CD4-positive, CD25-positive, alpha-beta regulatory T cell (primary cell): ENCODE measurements at regions not wholly inside any gene's neighbourhood (a gene's known extent, or its start where the extent isn't known, plus 50 kb on each side); places are given as distances from the start of the nearest gene placed in this dataset.

ENCODE experiments used
- ATAC-seq, 2 donors: fragments of 150-1000 bp; cut with Tn5 transposase; one replicate each; pipeline ENCODE4 v1.10.0; 2021; ENCODE audit warnings: low read depth in 2 of 2, moderate number of reproducible peaks in 2 of 2, moderate library complexity in 1 of 2
- DNase-seq, 3 donors: peaks; one replicate each; pipeline versions ENCODE4 v3.0.0 to v3.0.0-alpha.2; 2012 to 2022; ENCODE audit warnings: mixed read lengths in 1 of 3
- H3K27ac ChIP-seq: one replicate; pipeline ENCODE4 v1.7.0; 2013; ENCODE audit warnings: mild to moderate bottlenecking, low read length; ENCODE audit not compliant: insufficient read depth, poor library complexity, severe bottlenecking
- H3K27me3 ChIP-seq: one replicate; pipeline ENCODE4 v1.7.0; 2013; ENCODE audit warnings: low read length; ENCODE audit not compliant: control insufficient read depth, insufficient read depth
- H3K36me3 ChIP-seq: one replicate; pipeline ENCODE4 v1.7.0; 2013; ENCODE audit warnings: mild to moderate bottlenecking, low read length, moderate library complexity; ENCODE audit not compliant: control insufficient read depth, insufficient read depth
- H3K4me1 ChIP-seq: 2 replicates; pipeline ENCODE4 v1.7.0; 2013; ENCODE audit warnings: mild to moderate bottlenecking, low read length; ENCODE audit not compliant: insufficient read depth, control insufficient read depth, poor library complexity, severe bottlenecking
- H3K4me3 ChIP-seq: one replicate; pipeline ENCODE4 v1.7.0; 2013; ENCODE audit warnings: low read depth, mild to moderate bottlenecking, low read length, moderate library complexity
- H3K9me3 ChIP-seq, 2 experiments: 1 replicate in 1 of 2; 2 replicates in 1 of 2; pipeline ENCODE4 v1.7.0; 2013; ENCODE audit warnings: low read length in 2 of 2, mild to moderate bottlenecking in 1 of 2, moderate library complexity in 1 of 2; ENCODE audit not compliant: control insufficient read depth in 2 of 2
- H3K27ac Mint-ChIP-seq, 3 donors: one replicate each; pipeline ENCODE4 v1.8.0; 2020 to 2022; ENCODE audit warnings: mild to moderate bottlenecking in 3 of 3, mixed read lengths in 3 of 3, moderate library complexity in 2 of 3
- H3K27me3 Mint-ChIP-seq: one replicate; pipeline ENCODE4 v1.8.0; 2022; ENCODE audit warnings: mild to moderate bottlenecking, mixed read lengths
- H3K36me3 Mint-ChIP-seq: one replicate; pipeline ENCODE4 v1.8.0; 2020; ENCODE audit warnings: mixed read lengths
- H3K4me1 Mint-ChIP-seq, 4 donors: one replicate each; pipeline ENCODE4 v1.8.0; 2020 to 2022; ENCODE audit warnings: mixed read lengths in 4 of 4, mild to moderate bottlenecking in 1 of 4
- H3K4me3 Mint-ChIP-seq, 4 donors: one replicate each; pipeline ENCODE4 v1.8.0; 2020 to 2022; ENCODE audit warnings: mild to moderate bottlenecking in 4 of 4, mixed read lengths in 4 of 4, moderate library complexity in 3 of 4
- H3K9me3 Mint-ChIP-seq, 7 donors: one replicate each; pipeline ENCODE4 v1.8.0; 2020 to 2022; ENCODE audit warnings: mixed read lengths in 7 of 7, mild to moderate bottlenecking in 3 of 7, moderate library complexity in 2 of 7

GRCh38 chr4:104795264-104795939 lies 300.7 kb upstream of the CXXC4 start:
- H3K27ac ChIP-seq, result no peak overlapping the region
- Mint-ChIP-seq H3K27ac (no peak overlapping the region), H3K4me1 (no peaks in the 10 kb centered on the region), H3K4me3 (no peak overlapping the region), H3K27me3 (no peaks in the 10 kb centered on the region), H3K36me3 (no peaks in the 10 kb centered on the region), H3K9me3 (peaks cover 0 to 14% (median 0%) of the 10 kb centered on the region in 7 donors)
- no peaks in the 10 kb centered on the region for H3K27me3 ChIP-seq
- no peaks in the 10 kb centered on the region for H3K36me3 ChIP-seq
- no peaks in the 10 kb centered on the region for H3K9me3 ChIP-seq
- DNase-seq, result no peak
- H3K4me3 ChIP-seq, result no peak overlapping the region
- ATAC-seq, result no peak
- H3K4me1 ChIP-seq, result no peaks in the 10 kb centered on the region

- no peak overlapping the region for H3K4me3 ChIP-seq
- no peak overlapping the region for H3K4me3 Mint-ChIP-seq
- H3K27me3 ChIP-seq, result no peaks in the 10 kb centered on the region
- no peaks in the 10 kb centered on the region for H3K36me3 ChIP-seq
- H3K9me3 Mint-ChIP-seq, result peaks cover 0 to 7% (median 2%) of the 10 kb centered on the region in 7 donors
- no peak overlapping the region for H3K27ac ChIP-seq
- no peaks in the 10 kb centered on the region for H3K36me3 Mint-ChIP-seq
- H3K4me1 ChIP-seq, result no peaks in the 10 kb centered on the region
- H3K9me3 ChIP-seq, result no peaks in the 10 kb centered on the region
- DNase-seq (no peak), ATAC-seq (no peak)
- no peaks in the 10 kb centered on the region for H3K27me3 Mint-ChIP-seq
- no peak overlapping the region for H3K27ac Mint-ChIP-seq
- no peaks in the 10 kb centered on the region for H3K4me1 Mint-ChIP-seq
These were observed 317.0 kb upstream of the CXXC4 start for GRCh38 chr4:104811727-104812126.

- Histone ChIP-seq H3K4me1 (no peaks in the 10 kb centered on the region), H3K9me3 (no peaks in the 10 kb centered on the region), H3K27me3 (no peaks in the 10 kb centered on the region), H3K36me3 (no peaks in the 10 kb centered on the region), H3K27ac (no peak overlapping the region), H3K4me3 (no peak overlapping the region)
- H3K27ac Mint-ChIP-seq, result no peak overlapping the region
- DNase-seq (no peak), ATAC-seq (no peak)
- H3K36me3 Mint-ChIP-seq, result no peaks in the 10 kb centered on the region
- H3K4me1 Mint-ChIP-seq, result no peaks in the 10 kb centered on the region
- H3K4me3 Mint-ChIP-seq, result no peak overlapping the region
- H3K9me3 Mint-ChIP-seq, result peaks cover 0 to 5% (median 0%) of the 10 kb centered on the region in 7 donors
- H3K27me3 Mint-ChIP-seq, result no peaks in the 10 kb centered on the region
These were observed 321.0 kb upstream of the CXXC4 start for GRCh38 chr4:104815665-104816064.

GRCh38 chr4:104818579-104818978 lies 323.9 kb upstream of the CXXC4 start:
- H3K27me3 ChIP-seq, result no peaks in the 10 kb centered on the region
- no peak for DNase-seq
- no peaks in the 10 kb centered on the region for H3K4me1 Mint-ChIP-seq
- no peak overlapping the region for H3K27ac ChIP-seq
- no peaks in the 10 kb centered on the region for H3K36me3 ChIP-seq
- H3K36me3 Mint-ChIP-seq, result no peaks in the 10 kb centered on the region
- no peak for ATAC-seq
- no peaks in the 10 kb centered on the region for H3K4me1 ChIP-seq
- H3K27me3 Mint-ChIP-seq, result peaks cover 4% of the 10 kb centered on the region
- no peak overlapping the region for H3K4me3 Mint-ChIP-seq
- peaks cover 0 to 5% (median 0%) of the 10 kb centered on the region in 7 donors for H3K9me3 Mint-ChIP-seq
- H3K27ac Mint-ChIP-seq, result no peak overlapping the region
- H3K9me3 ChIP-seq, result no peaks in the 10 kb centered on the region
- no peak overlapping the region for H3K4me3 ChIP-seq

GRCh38 chr4:104826171-104826570 lies 320.5 kb upstream of the TET2 start:
- Histone ChIP-seq H3K4me1 (no peaks in the 10 kb centered on the region), H3K27ac (no peak overlapping the region), H3K9me3 (no peaks in the 10 kb centered on the region), H3K27me3 (no peaks in the 10 kb centered on the region), H3K36me3 (no peaks in the 10 kb centered on the region), H3K4me3 (no peak overlapping the region)
- no peak for DNase-seq
- H3K4me3 Mint-ChIP-seq, result no peak overlapping the region
- no peak for ATAC-seq
- no peaks in the 10 kb centered on the region for H3K4me1 Mint-ChIP-seq
- peaks cover 0 to 5% (median 2%) of the 10 kb centered on the region in 7 donors for H3K9me3 Mint-ChIP-seq
- H3K27ac Mint-ChIP-seq, result no peak overlapping the region
- peaks cover 4% of the 10 kb centered on the region for H3K27me3 Mint-ChIP-seq
- no peaks in the 10 kb centered on the region for H3K36me3 Mint-ChIP-seq

GRCh38 chr4:104829761-104830160 lies 316.9 kb upstream of the TET2 start:
- H3K36me3 Mint-ChIP-seq, result no peaks in the 10 kb centered on the region
- peaks cover 2% of the 10 kb centered on the region for H3K27me3 Mint-ChIP-seq
- Histone ChIP-seq H3K4me1 (no peaks in the 10 kb centered on the region), H3K27me3 (no peaks in the 10 kb centered on the region), H3K9me3 (no peaks in the 10 kb centered on the region), H3K4me3 (no peak overlapping the region), H3K27ac (no peak overlapping the region), H3K36me3 (no peaks in the 10 kb centered on the region)
- DNase-seq, result no peak
- peaks cover 0 to 7% (median 2%) of the 10 kb centered on the region in 7 donors for H3K9me3 Mint-ChIP-seq
- H3K27ac Mint-ChIP-seq, result no peak overlapping the region
- no peak for ATAC-seq
- no peaks in the 10 kb centered on the region for H3K4me1 Mint-ChIP-seq
- H3K4me3 Mint-ChIP-seq, result no peak overlapping the region

- H3K9me3 ChIP-seq, result no peaks in the 10 kb centered on the region
- Mint-ChIP-seq H3K4me3 (no peak overlapping the region), H3K27me3 (peaks cover 4% of the 10 kb centered on the region), H3K36me3 (no peaks in the 10 kb centered on the region), H3K27ac (no peak overlapping the region), H3K4me1 (no peaks in the 10 kb centered on the region), H3K9me3 (no peaks in the 10 kb centered on the region)
- DNase-seq (no peak), ATAC-seq (no peak)
- H3K36me3 ChIP-seq, result no peaks in the 10 kb centered on the region
- no peaks in the 10 kb centered on the region for H3K4me1 ChIP-seq
- no peak overlapping the region for H3K27ac ChIP-seq
- H3K27me3 ChIP-seq, result no peaks in the 10 kb centered on the region
- no peak overlapping the region for H3K4me3 ChIP-seq
These were observed 298.0 kb upstream of the TET2 start for GRCh38 chr4:104848597-104849225.
